ENCODE measurements at regions not wholly inside any gene's neighbourhood (a gene's known extent, or its start where the extent isn't known, plus 50 kb on each side); places are given as distances from the start of the nearest gene placed in this dataset.

- ATAC-seq (no peak), DNase-seq (no peak)
- intact Hi-C loops (cut with DNase I, micrococcal nuclease), result no loop called here
- Histone ChIP-seq H3K36me3 (ENCODE audit: low read depth) (no peaks in the 10 kb centered on the region), H3K9me3 (no peaks in the 10 kb centered on the region), H3K4me3 (no peak overlapping the region), H3K4me1 (ENCODE audit: low read depth) (no peaks in the 10 kb centered on the region)
- TF ChIP-seq CTCF (IDR thresholded peaks at IDR 0.05), result no peak
Observed at GRCh38 chr3:78497021-78497420, 1270.8 kb downstream of the ROBO1 start.

GRCh38 chr3:78497767-78498166 is 1270.0 kb downstream of the ROBO1 start:
- TF ChIP-seq CTCF (IDR thresholded peaks at IDR 0.05), result no peak
- DNase-seq (no peak), ATAC-seq (no peak)
- no peaks in the 10 kb centered on the region for H3K9me3 ChIP-seq
- intact Hi-C loops (cut with DNase I, micrococcal nuclease), result no loop called here
- H3K4me1 ChIP-seq (ENCODE audit: low read depth), result no peaks in the 10 kb centered on the region
- H3K36me3 ChIP-seq (ENCODE audit: low read depth), result no peaks in the 10 kb centered on the region
- H3K4me3 ChIP-seq, result no peak overlapping the region

- no peak for TF ChIP-seq CTCF (IDR thresholded peaks at IDR 0.05)
Observed at GRCh38 chr3:78506061-78506460, 1261.7 kb downstream of the ROBO1 start.

GRCh38 chr3:78506581-78507195 is 1261.1 kb downstream of the ROBO1 start:
- Histone ChIP-seq H3K4me1 (ENCODE audit: low read depth) (no peaks in the 10 kb centered on the region), H3K9me3 (peaks cover 3% of the 10 kb centered on the region), H3K36me3 (ENCODE audit: low read depth) (no peaks in the 10 kb centered on the region), H3K4me3 (no peak overlapping the region)
- ATAC-seq, result no peak
- DNase-seq, result no peak
- intact Hi-C loops (cut with DNase I, micrococcal nuclease), result no loop called here
- TF ChIP-seq CTCF (IDR thresholded peaks at IDR 0.05), result no peak

More at GRCh38 chr3:78506061-78506460, 1261.7 kb downstream of the ROBO1 start:
- intact Hi-C loops (cut with DNase I, micrococcal nuclease), result no loop called here
- ATAC-seq (no peak), DNase-seq (no peak)
- Histone ChIP-seq H3K9me3 (peaks cover 3% of the 10 kb centered on the region), H3K4me3 (no peak overlapping the region), H3K4me1 (ENCODE audit: low read depth) (no peaks in the 10 kb centered on the region), H3K36me3 (ENCODE audit: low read depth) (no peaks in the 10 kb centered on the region)

GRCh38 chr3:78507196-78507984 is 1260.4 kb downstream of the ROBO1 start:
- DNase-seq (no peak), ATAC-seq (no peak)
- intact Hi-C loops (cut with DNase I, micrococcal nuclease), result no loop called here
- H3K36me3 ChIP-seq (ENCODE audit: low read depth), result no peaks in the 10 kb centered on the region
- H3K4me1 ChIP-seq (ENCODE audit: low read depth), result no peaks in the 10 kb centered on the region
- peaks cover 3% of the 10 kb centered on the region for H3K9me3 ChIP-seq
- no peak for TF ChIP-seq CTCF (IDR thresholded peaks at IDR 0.05)
- H3K4me3 ChIP-seq, result no peak overlapping the region

Measured in mucosa of descending colon (tissue), 3 donors.